WTC11 (cell line): ENCODE measurements at regions not wholly inside any gene's neighbourhood (a gene's known extent, or its start where the extent isn't known, plus 50 kb on each side); places are given as distances from the start of the nearest gene placed in this dataset.

ENCODE experiments used
- ATAC-seq: fragments of 200-7000 bp; cut with Tn5 transposase; 2 replicates; pipeline ENCODE4 v1.10.0; 2021; ENCODE audit warnings: mild to moderate bottlenecking, moderate library complexity
- CTCF ChIA-PET: fragments of 300-600 bp; sonication (Branson Sonifier 250); formaldehyde crosslinking; loops from one replicate; lab custom pipeline; 2021; ENCODE audit warnings: antibody characterized with exemption; lab: Charles Lee
- POLR2A ChIA-PET: fragments of 350-600 bp; sonication (Branson Sonifier 250); formaldehyde crosslinking; loops from one replicate; lab custom pipeline; 2021; ENCODE audit warnings: antibody characterized with exemption; lab: Charles Lee
- DNase-seq: peaks from one replicate; pipeline ENCODE4 v3.0.0; 2021; ENCODE audit warnings: low spot score
- H3K27ac Mint-ChIP-seq: 2 replicates; pipeline ENCODE4 v1.8.0; 2021; ENCODE audit warnings: mixed read lengths
- H3K27me3 Mint-ChIP-seq: 2 replicates; pipeline ENCODE4 v1.8.0; 2021; ENCODE audit warnings: low read depth, mild to moderate bottlenecking, moderate library complexity, mixed read lengths
- H3K36me3 Mint-ChIP-seq: 2 replicates; pipeline ENCODE4 v1.8.0; 2021; ENCODE audit warnings: mixed read lengths
- H3K4me1 Mint-ChIP-seq: 2 replicates; pipeline ENCODE4 v1.8.0; 2022; ENCODE audit warnings: mixed read lengths
- H3K4me3 Mint-ChIP-seq: 2 replicates; pipeline ENCODE4 v1.8.0; 2021; ENCODE audit warnings: mild to moderate bottlenecking, moderate library complexity, mixed read lengths
- H3K9me3 Mint-ChIP-seq: 2 replicates; pipeline ENCODE4 v1.8.0; 2021; ENCODE audit warnings: mixed read lengths
- ELF4 ChIP-seq: sonication (generic); formaldehyde crosslinking; IDR thresholded peaks from 2 replicates; pipeline ENCODE4 v1.8.1; 2022; ENCODE audit warnings: low read depth, mild to moderate bottlenecking, moderate library complexity, missing genetic modification reagents
- EMX1 ChIP-seq: fragments of 250-450 bp; sonication (Bioruptor Pico); IDR thresholded peaks from 2 replicates; pipeline ENCODE4 v1.8.0; 2021; ENCODE audit warnings: mild to moderate bottlenecking
- ESRRA ChIP-seq: sonication (generic); formaldehyde crosslinking; IDR thresholded peaks from 2 replicates; pipeline ENCODE4 v1.8.1; 2022; ENCODE audit warnings: mild to moderate bottlenecking, missing genetic modification reagents, borderline replicate concordance
- ETV6 ChIP-seq: sonication (generic); formaldehyde crosslinking; IDR thresholded peaks from 2 replicates; pipeline ENCODE4 v1.8.1; 2022; ENCODE audit warnings: mild to moderate bottlenecking, missing genetic modification reagents
- FOXK1 ChIP-seq: sonication (generic); formaldehyde crosslinking; IDR thresholded peaks from 2 replicates; pipeline ENCODE4 v1.8.0; 2022; ENCODE audit warnings: mild to moderate bottlenecking, moderate library complexity, missing genetic modification reagents
- IRF2 ChIP-seq: sonication (generic); formaldehyde crosslinking; IDR thresholded peaks from 2 replicates; pipeline ENCODE4 v1.8.0; 2022; ENCODE audit warnings: low read depth, missing genetic modification reagents, borderline replicate concordance
- NFYB ChIP-seq: sonication (generic); formaldehyde crosslinking; conservative IDR thresholded peaks from 2 replicates; pipeline ENCODE4 v1.8.0; 2022; ENCODE audit warnings: low read depth, missing genetic modification reagents
- NR1H2 ChIP-seq: sonication (generic); formaldehyde crosslinking; IDR thresholded peaks from 2 replicates; pipeline ENCODE4 v1.9.0; 2021; ENCODE audit warnings: mild to moderate bottlenecking, moderate library complexity, missing genetic modification reagents
- SMAD4 ChIP-seq: sonication (generic); formaldehyde crosslinking; IDR thresholded peaks from 2 replicates; pipeline ENCODE4 v1.8.0; 2022; ENCODE audit warnings: mild to moderate bottlenecking, missing genetic modification reagents
- SOX15 ChIP-seq: fragments of 250-450 bp; sonication (Bioruptor Pico); IDR thresholded peaks from 2 replicates; pipeline ENCODE4 v1.9.0; 2021; ENCODE audit warnings: mild to moderate bottlenecking
- TEAD1 ChIP-seq: sonication (generic); formaldehyde crosslinking; IDR thresholded peaks from 2 replicates; pipeline ENCODE4 v1.8.0; 2022; ENCODE audit warnings: mild to moderate bottlenecking, missing genetic modification reagents
- ZNF121 ChIP-seq: sonication (generic); formaldehyde crosslinking; IDR thresholded peaks from 2 replicates; pipeline ENCODE4 v1.8.0; 2023; ENCODE audit warnings: missing genetic modification reagents
- ZNF263 ChIP-seq: sonication (generic); formaldehyde crosslinking; IDR thresholded peaks from 2 replicates; pipeline ENCODE4 v1.8.1; 2022; ENCODE audit warnings: low read depth, mild to moderate bottlenecking, moderate library complexity, missing genetic modification reagents
- ZNF423 ChIP-seq: fragments of 250-450 bp; sonication (Bioruptor Pico); IDR thresholded peaks from 2 replicates; pipeline ENCODE4 v2.1.2; 2022; ENCODE audit warnings: mild to moderate bottlenecking, moderate library complexity
- ZNF671 ChIP-seq: fragments of 250-450 bp; sonication (Bioruptor Pico); IDR thresholded peaks from 2 replicates; pipeline ENCODE4 v1.8.0; 2021; ENCODE audit warnings: mild to moderate bottlenecking
- TF ChIP-seq, protein P1 (sequence below): sonication (generic); formaldehyde crosslinking; conservative IDR thresholded peaks from 2 replicates; pipeline ENCODE4 v1.8.1; 2022; ENCODE audit warnings: mild to moderate bottlenecking, missing genetic modification reagents
- TF ChIP-seq, protein P2 (sequence below): sonication (generic); formaldehyde crosslinking; IDR thresholded peaks from 2 replicates; pipeline ENCODE4 v1.8.0; 2022; ENCODE audit warnings: missing genetic modification reagents
- TF ChIP-seq, protein P3 (sequence below): fragments of 250-450 bp; sonication (Bioruptor Pico); IDR thresholded peaks from 2 replicates; pipeline ENCODE4 v1.9.0; 2021; ENCODE audit warnings: mild to moderate bottlenecking, borderline replicate concordance
- TF ChIP-seq, protein P4 (sequence below): sonication (generic); formaldehyde crosslinking; IDR thresholded peaks from 2 replicates; pipeline ENCODE4 v1.8.0; 2023; ENCODE audit warnings: missing genetic modification reagents
- TF ChIP-seq, protein P5 (sequence below): sonication (generic); formaldehyde crosslinking; IDR thresholded peaks from 2 replicates; pipeline ENCODE4 v1.8.0; 2022; ENCODE audit warnings: mild to moderate bottlenecking, missing genetic modification reagents

DNA sequence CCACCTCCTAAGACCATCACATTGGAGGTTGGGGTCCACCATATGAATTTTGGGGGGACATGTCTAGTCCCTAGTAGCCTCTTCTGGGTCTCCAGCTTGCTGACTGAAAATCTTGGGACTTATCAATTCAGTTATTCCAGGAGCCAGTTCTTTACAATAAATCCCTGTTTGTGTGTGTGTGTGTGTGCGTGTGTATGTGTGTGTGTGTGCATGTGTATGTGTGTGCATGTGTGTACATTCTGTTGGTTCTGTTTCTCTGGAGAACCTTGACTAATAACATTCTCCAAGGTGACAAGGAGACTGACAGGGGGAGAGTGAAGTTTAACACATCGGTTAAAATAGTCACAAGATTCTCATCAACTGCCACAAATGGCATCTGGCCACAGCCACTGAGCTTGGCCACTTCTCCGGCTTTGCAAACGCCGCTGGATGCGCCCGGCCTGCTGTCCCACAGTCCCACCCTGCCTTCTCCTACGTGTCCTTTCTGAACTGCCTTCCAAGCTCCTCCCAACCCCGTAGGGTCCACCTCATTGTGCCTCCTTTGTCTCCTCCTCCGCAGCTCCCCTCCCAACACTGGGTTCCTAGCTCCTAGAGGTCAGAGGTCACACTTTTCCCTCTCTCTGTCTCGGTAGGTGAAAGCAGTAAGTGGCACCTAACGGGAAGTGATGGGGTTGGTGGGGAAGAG lies 88.1 kb upstream of the DIO3 start:
- Mint-ChIP-seq H3K9me3 (no peaks in the 10 kb centered on the region), H3K36me3 (no peaks in the 10 kb centered on the region), H3K27ac (no peak overlapping the region), H3K4me1 (peaks cover 18% of the 10 kb centered on the region), H3K4me3 (no peak overlapping the region), H3K27me3 (no peaks in the 10 kb centered on the region)
- TF ChIP-seq IRF2 (CRISPR knock-in tag) = no peak
- TF ChIP-seq NFYB = no peak
- TF ChIP-seq, protein P1, sequence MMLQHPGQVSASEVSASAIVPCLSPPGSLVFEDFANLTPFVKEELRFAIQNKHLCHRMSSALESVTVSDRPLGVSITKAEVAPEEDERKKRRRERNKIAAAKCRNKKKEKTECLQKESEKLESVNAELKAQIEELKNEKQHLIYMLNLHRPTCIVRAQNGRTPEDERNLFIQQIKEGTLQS (CRISPR knock-in tag) = no peak
- TF ChIP-seq NR1H2 (CRISPR knock-in tag) = no peak
- DNase-seq = no peak
- no peak for ATAC-seq
- ChIA-PET POLR2A (no interaction called here), CTCF (interaction anchor here (0.5 to 0.6 kb wide), 2 partner anchors 76 to 1884 kb away, joined by 3 to 4 read pairs; no protein-coding TSS in a partner anchor)

DNA sequence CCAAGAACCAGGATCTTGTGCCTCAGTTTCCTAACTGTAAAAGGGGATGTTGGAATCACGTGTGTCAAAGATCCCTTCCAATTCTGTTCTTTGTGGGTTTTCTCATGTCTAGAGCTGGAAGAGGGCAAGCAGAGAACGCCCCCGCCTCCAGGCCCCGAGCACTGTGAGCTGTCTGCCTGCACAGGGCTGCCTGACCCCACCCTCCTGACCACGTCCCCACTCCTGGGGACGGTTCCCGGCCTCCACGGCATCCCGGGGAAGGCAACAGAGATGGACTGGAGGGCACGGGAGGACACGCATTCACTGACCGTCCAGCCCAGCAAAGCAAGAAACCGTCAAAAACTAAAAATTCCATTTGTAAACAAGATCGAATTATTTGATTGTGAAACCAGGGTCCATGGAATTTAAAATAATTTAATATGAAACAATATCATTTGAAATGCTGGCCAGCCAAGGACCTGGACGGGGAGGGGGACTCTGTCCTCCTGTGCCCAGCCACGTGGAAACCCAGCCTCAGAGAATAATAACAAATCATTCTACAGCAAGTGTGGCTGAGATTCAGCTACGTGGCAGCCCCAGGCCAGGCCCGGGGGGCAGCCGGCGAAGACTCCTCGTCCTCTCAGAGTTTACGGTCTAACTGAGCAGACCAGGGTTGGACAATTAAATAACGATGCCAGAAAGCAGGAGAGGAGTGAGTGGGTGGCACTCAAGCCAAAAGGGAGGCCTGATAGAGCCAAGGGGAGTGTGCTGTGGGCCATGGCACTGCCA lies 87.3 kb upstream of the DIO3 start:
- ATAC-seq = no peak
- no peaks in the 10 kb centered on the region for H3K27me3 Mint-ChIP-seq
- H3K27ac Mint-ChIP-seq = no peak overlapping the region
- POLR2A ChIA-PET = no interaction called here
- no peaks in the 10 kb centered on the region for H3K36me3 Mint-ChIP-seq
- H3K4me3 Mint-ChIP-seq = no peak overlapping the region
- CTCF ChIA-PET = no interaction called here
- DNase-seq = no peak
- no peak for TF ChIP-seq ZNF121 (CRISPR knock-in tag)
- TF ChIP-seq, protein P2, sequence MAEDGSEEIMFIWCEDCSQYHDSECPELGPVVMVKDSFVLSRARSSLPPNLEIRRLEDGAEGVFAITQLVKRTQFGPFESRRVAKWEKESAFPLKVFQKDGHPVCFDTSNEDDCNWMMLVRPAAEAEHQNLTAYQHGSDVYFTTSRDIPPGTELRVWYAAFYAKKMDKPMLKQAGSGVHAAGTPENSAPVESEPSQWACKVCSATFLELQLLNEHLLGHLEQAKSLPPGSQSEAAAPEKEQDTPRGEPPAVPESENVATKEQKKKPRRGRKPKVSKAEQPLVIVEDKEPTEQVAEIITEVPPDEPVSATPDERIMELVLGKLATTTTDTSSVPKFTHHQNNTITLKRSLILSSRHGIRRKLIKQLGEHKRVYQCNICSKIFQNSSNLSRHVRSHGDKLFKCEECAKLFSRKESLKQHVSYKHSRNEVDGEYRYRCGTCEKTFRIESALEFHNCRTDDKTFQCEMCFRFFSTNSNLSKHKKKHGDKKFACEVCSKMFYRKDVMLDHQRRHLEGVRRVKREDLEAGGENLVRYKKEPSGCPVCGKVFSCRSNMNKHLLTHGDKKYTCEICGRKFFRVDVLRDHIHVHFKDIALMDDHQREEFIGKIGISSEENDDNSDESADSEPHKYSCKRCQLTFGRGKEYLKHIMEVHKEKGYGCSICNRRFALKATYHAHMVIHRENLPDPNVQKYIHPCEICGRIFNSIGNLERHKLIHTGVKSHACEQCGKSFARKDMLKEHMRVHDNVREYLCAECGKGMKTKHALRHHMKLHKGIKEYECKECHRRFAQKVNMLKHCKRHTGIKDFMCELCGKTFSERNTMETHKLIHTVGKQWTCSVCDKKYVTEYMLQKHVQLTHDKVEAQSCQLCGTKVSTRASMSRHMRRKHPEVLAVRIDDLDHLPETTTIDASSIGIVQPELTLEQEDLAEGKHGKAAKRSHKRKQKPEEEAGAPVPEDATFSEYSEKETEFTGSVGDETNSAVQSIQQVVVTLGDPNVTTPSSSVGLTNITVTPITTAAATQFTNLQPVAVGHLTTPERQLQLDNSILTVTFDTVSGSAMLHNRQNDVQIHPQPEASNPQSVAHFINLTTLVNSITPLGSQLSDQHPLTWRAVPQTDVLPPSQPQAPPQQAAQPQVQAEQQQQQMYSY (CRISPR knock-in tag) = no peak
- TF ChIP-seq ZNF423 = no peak
- TF ChIP-seq ELF4 (CRISPR knock-in tag) = no peak
- TF ChIP-seq SMAD4 (CRISPR knock-in tag) = no peak
- TF ChIP-seq ETV6 = no peak
- no peak for TF ChIP-seq NFYB
- no peak for TF ChIP-seq EMX1 (CRISPR knock-in tag)
- no peak for TF ChIP-seq ESRRA (CRISPR knock-in tag)
- TF ChIP-seq SOX15 (CRISPR knock-in tag) = no peak
- TF ChIP-seq TEAD1 (CRISPR knock-in tag) = no peak
- peaks cover 18% of the 10 kb centered on the region for H3K4me1 Mint-ChIP-seq
- no peaks in the 10 kb centered on the region for H3K9me3 Mint-ChIP-seq

DNA sequence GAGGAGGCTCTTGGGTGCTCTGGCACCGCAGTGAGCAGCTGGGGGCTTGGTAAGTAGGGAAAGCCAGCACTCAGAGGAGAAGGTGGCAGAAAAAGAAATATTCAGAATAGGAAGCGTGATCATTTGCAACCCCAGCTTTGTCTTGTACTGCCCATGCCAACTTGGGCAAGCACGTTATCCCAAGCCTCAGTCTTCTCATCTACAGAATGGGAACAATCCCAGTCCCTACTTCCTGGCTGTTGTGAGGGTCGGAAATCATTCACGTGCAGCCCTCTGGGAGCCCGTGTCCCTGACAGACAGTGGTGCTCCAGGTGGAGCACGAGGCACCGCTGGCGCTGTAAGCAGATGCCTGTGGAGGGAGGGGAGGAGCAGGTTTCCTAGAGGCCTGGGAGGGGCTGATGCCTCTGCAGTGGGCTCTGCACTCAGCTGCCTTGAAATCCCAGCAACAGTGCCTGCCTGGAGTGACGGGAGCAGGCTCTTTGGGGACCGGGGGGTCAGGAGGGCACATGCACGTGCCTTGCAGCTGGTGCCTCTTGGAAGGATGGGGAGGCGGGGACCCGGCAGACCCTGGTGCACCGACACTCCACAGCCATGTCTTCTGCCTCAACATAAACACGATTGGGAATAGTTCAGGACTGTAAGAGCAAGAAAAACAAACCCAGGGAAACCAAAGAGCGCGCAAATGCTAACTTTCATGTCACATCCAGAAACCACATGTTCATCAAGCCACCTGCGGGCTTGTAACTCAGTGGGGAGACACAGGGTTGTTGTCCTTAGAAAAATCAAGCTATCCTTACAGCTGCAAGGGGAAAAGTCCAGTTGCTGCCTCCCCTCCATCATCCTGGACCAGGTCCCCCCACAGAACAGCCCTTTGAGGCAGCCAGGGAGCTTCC lies 86.5 kb upstream of the DIO3 start:
- Mint-ChIP-seq H3K27ac (no peak overlapping the region), H3K36me3 (no peaks in the 10 kb centered on the region), H3K4me1 (peaks cover 18% of the 10 kb centered on the region), H3K27me3 (no peaks in the 10 kb centered on the region), H3K9me3 (no peaks in the 10 kb centered on the region), H3K4me3 (no peak overlapping the region)
- ChIA-PET POLR2A (interaction anchor here (0.6 kb wide), 1 partner anchor 25 kb away, joined by 3 read pairs; no protein-coding TSS in a partner anchor), CTCF (no interaction called here)
- no peak for ATAC-seq
- no peak for DNase-seq
- TF ChIP-seq, protein P3, sequence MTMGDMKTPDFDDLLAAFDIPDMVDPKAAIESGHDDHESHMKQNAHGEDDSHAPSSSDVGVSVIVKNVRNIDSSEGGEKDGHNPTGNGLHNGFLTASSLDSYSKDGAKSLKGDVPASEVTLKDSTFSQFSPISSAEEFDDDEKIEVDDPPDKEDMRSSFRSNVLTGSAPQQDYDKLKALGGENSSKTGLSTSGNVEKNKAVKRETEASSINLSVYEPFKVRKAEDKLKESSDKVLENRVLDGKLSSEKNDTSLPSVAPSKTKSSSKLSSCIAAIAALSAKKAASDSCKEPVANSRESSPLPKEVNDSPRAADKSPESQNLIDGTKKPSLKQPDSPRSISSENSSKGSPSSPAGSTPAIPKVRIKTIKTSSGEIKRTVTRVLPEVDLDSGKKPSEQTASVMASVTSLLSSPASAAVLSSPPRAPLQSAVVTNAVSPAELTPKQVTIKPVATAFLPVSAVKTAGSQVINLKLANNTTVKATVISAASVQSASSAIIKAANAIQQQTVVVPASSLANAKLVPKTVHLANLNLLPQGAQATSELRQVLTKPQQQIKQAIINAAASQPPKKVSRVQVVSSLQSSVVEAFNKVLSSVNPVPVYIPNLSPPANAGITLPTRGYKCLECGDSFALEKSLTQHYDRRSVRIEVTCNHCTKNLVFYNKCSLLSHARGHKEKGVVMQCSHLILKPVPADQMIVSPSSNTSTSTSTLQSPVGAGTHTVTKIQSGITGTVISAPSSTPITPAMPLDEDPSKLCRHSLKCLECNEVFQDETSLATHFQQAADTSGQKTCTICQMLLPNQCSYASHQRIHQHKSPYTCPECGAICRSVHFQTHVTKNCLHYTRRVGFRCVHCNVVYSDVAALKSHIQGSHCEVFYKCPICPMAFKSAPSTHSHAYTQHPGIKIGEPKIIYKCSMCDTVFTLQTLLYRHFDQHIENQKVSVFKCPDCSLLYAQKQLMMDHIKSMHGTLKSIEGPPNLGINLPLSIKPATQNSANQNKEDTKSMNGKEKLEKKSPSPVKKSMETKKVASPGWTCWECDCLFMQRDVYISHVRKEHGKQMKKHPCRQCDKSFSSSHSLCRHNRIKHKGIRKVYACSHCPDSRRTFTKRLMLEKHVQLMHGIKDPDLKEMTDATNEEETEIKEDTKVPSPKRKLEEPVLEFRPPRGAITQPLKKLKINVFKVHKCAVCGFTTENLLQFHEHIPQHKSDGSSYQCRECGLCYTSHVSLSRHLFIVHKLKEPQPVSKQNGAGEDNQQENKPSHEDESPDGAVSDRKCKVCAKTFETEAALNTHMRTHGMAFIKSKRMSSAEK (CRISPR knock-in tag) = no peak
- TF ChIP-seq, protein P4, sequence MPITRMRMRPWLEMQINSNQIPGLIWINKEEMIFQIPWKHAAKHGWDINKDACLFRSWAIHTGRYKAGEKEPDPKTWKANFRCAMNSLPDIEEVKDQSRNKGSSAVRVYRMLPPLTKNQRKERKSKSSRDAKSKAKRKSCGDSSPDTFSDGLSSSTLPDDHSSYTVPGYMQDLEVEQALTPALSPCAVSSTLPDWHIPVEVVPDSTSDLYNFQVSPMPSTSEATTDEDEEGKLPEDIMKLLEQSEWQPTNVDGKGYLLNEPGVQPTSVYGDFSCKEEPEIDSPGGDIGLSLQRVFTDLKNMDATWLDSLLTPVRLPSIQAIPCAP (CRISPR knock-in tag) = no peak
- no peak for TF ChIP-seq SMAD4 (CRISPR knock-in tag)
- no peak for TF ChIP-seq ZNF263 (CRISPR knock-in tag)
- no peak for TF ChIP-seq ZNF671 (CRISPR knock-in tag)
- no peak for TF ChIP-seq FOXK1 (CRISPR knock-in tag)
- TF ChIP-seq ETV6 = no peak
- TF ChIP-seq, protein P5, sequence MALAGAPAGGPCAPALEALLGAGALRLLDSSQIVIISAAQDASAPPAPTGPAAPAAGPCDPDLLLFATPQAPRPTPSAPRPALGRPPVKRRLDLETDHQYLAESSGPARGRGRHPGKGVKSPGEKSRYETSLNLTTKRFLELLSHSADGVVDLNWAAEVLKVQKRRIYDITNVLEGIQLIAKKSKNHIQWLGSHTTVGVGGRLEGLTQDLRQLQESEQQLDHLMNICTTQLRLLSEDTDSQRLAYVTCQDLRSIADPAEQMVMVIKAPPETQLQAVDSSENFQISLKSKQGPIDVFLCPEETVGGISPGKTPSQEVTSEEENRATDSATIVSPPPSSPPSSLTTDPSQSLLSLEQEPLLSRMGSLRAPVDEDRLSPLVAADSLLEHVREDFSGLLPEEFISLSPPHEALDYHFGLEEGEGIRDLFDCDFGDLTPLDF (CRISPR knock-in tag) = no peak
